NCI-H748 treated with DMSO at 0.1 percent for 48 hours (cell line): ENCODE measurements at regions not wholly inside any gene's neighbourhood (a gene's known extent, or its start where the extent isn't known, plus 50 kb on each side); places are given as distances from the start of the nearest gene placed in this dataset.
"Not testable (repeated sequence)": the region's sequence is repeated elsewhere in the genome, so short reads cannot be mapped to it uniquely, and the experiment has no call there.

ENCODE experiments used
- DNase-seq: peaks from one replicate; lab custom pipeline; 2025; lab: John Stamatoyannopoulos, UW

- DNase-seq, result no peak
These were observed 279.9 kb upstream of the MKLN1 start for GRCh38 chr7:131047651-131048304.

GRCh38 chr7:131051304-131051703 lies 276.4 kb upstream of the MKLN1 start:
- DNase-seq, result no peak

- DNase-seq, result no peak
These were observed 275.3 kb upstream of the MKLN1 start for GRCh38 chr7:131052285-131052904.

GRCh38 chr7:131056007-131056406 lies 271.7 kb upstream of the MKLN1 start:
- DNase-seq, result no peak

- no peak for DNase-seq
These were observed 270.5 kb upstream of the MKLN1 start for GRCh38 chr7:131057015-131057793.

GRCh38 chr7:131057794-131058070 lies 269.9 kb upstream of the MKLN1 start:
- no peak for DNase-seq

GRCh38 chr7:131058561-131059288 lies 269.0 kb upstream of the MKLN1 start:
- DNase-seq, result not testable (repeated sequence)

- DNase-seq, result not testable (repeated sequence)
These were observed 268.3 kb upstream of the MKLN1 start for GRCh38 chr7:131059401-131059800.

- DNase-seq, result no peak
These were observed 266.5 kb upstream of the MKLN1 start for GRCh38 chr7:131061158-131061557.

- DNase-seq, result no peak
These were observed 265.9 kb upstream of the MKLN1 start for GRCh38 chr7:131061818-131062217.

GRCh38 chr7:131066635-131067034 lies 261.0 kb upstream of the MKLN1 start:
- no peak for DNase-seq

GRCh38 chr7:131067220-131067619 lies 260.5 kb upstream of the MKLN1 start:
- DNase-seq, result no peak

- DNase-seq, result no peak
These were observed 259.1 kb upstream of the MKLN1 start for GRCh38 chr7:131068604-131069021.

- no peak for DNase-seq
These were observed 255.7 kb upstream of the MKLN1 start for GRCh38 chr7:131071786-131072504.

- DNase-seq, result no peak
These were observed 255.1 kb upstream of the MKLN1 start for GRCh38 chr7:131072505-131073091.

GRCh38 chr7:131074043-131074442 lies 253.6 kb upstream of the MKLN1 start:
- DNase-seq, result no peak

- DNase-seq, result no peak
These were observed 253.1 kb upstream of the MKLN1 start for GRCh38 chr7:131074585-131074984.

- no peak for DNase-seq
These were observed 252.3 kb upstream of the MKLN1 start for GRCh38 chr7:131075406-131075805.

- DNase-seq, result no peak
These were observed 251.6 kb upstream of the MKLN1 start for GRCh38 chr7:131076032-131076431.

GRCh38 chr7:131076711-131077181 lies 250.9 kb upstream of the MKLN1 start:
- no peak for DNase-seq

- DNase-seq, result no peak
These were observed 249.9 kb upstream of the MKLN1 start for GRCh38 chr7:131077735-131078134.

GRCh38 chr7:131080754-131081153 lies 246.9 kb upstream of the MKLN1 start:
- no peak for DNase-seq
